Panc1 (cell line): ENCODE measurements at regions not wholly inside any gene's neighbourhood (a gene's known extent, or its start where the extent isn't known, plus 50 kb on each side); places are given as distances from the start of the nearest gene placed in this dataset.

ENCODE experiments used
- ATAC-seq: fragments of 200-7000 bp; cut with Tn5 transposase; 2 replicates; pipeline ENCODE4 v1.9.1; 2020; ENCODE audit warnings: mild to moderate bottlenecking, moderate library complexity
- BruUV-seq: library from RNA; stranded (reverse); fragments of 400-500 nt; replicated peaks from 2 replicates; lab custom pipeline; 2021; lab: Mats Ljungman, UMichigan
- CTCF ChIA-PET: fragments of 300-600 bp; sonication (Branson Sonifier 250); formaldehyde crosslinking; loops from one replicate; lab custom pipeline; 2022; ENCODE audit warnings: antibody characterized with exemption; lab: Charles Lee
- POLR2A ChIA-PET: fragments of 300-600 bp; sonication (Branson Sonifier 250); formaldehyde crosslinking; loops from one replicate; lab custom pipeline; 2022; ENCODE audit warnings: antibody characterized with exemption; lab: Charles Lee
- DNase-seq: peaks from one replicate; pipeline ENCODE4 v3.0.0-alpha.2; 2010; ENCODE audit warnings: low read depth, low spot score
- H3K27ac ChIP-seq: 2 replicates; pipeline ENCODE4 v1.5.1; 2011; ENCODE audit warnings: mild to moderate bottlenecking, low read length, inconsistent platforms
- H3K27me3 ChIP-seq: fragments of 200-500 bp; sonication (Bioruptor generic); 2 replicates; pipeline ENCODE4 v1.6.0; 2014; ENCODE audit warnings: low read length, inconsistent platforms; ENCODE audit not compliant: control insufficient read depth, insufficient read depth
- H3K36me3 ChIP-seq: fragments of 200-500 bp; sonication (Bioruptor generic); 2 replicates; pipeline ENCODE4 v1.5.1; 2014; ENCODE audit warnings: inconsistent platforms, mild to moderate bottlenecking, low read length, moderate library complexity; ENCODE audit not compliant: control insufficient read depth, insufficient read depth
- H3K4me1 ChIP-seq: 2 replicates; pipeline ENCODE4 v1.5.1; 2011; ENCODE audit warnings: inconsistent platforms, mild to moderate bottlenecking, low read length, moderate library complexity; ENCODE audit not compliant: control insufficient read depth, insufficient read depth
- H3K4me3 ChIP-seq, 2 experiments: 2 replicates each; pipeline ENCODE4 v1.5.1; 2011 to 2012; ENCODE audit warnings: low read depth in 2 of 2, low read length in 2 of 2, mild to moderate bottlenecking in 2 of 2, inconsistent platforms in 1 of 2, moderate library complexity in 1 of 2
- H3K9me3 ChIP-seq: fragments of 200-500 bp; sonication (Bioruptor generic); 2 replicates; pipeline ENCODE4 v1.5.1; 2014; ENCODE audit warnings: low read depth, mild to moderate bottlenecking, inconsistent platforms, low read length, moderate library complexity; ENCODE audit not compliant: control insufficient read depth, insufficient read depth
- CTCF ChIP-seq: fragments of 450-650 bp; IDR thresholded peaks from 2 replicates; pipeline ENCODE4 v1.5.1; 2017; ENCODE audit warnings: mild to moderate bottlenecking
- POLR2AphosphoS5 ChIP-seq: IDR thresholded peaks from 2 replicates; pipeline ENCODE4 v1.6.1; 2012; ENCODE audit warnings: mild to moderate bottlenecking, low read depth, low read length, moderate library complexity
- REST ChIP-seq, 2 experiments: IDR thresholded peaks; 2 replicates each; pipeline ENCODE4 v1.6.1; 2011 to 2012; ENCODE audit warnings: low read depth in 2 of 2, control low read depth in 1 of 2, low read length in 1 of 2, mild to moderate bottlenecking in 1 of 2, moderate library complexity in 1 of 2; ENCODE audit not compliant: insufficient read depth in 1 of 2
- SIN3A ChIP-seq: IDR thresholded peaks from 2 replicates; pipeline ENCODE4 v1.6.1; 2012; ENCODE audit warnings: low read depth, mild to moderate bottlenecking, low read length, moderate library complexity, borderline replicate concordance; ENCODE audit not compliant: insufficient read depth
- TCF7L2 ChIP-seq: IDR thresholded peaks from 2 replicates; pipeline ENCODE4 v1.6.1; 2011; ENCODE audit warnings: mild to moderate bottlenecking, low read depth, low read length, inconsistent platforms
- in situ Hi-C: cut with HindIII; loops from 2 replicates; pipeline ENCODE4 v1.10.0; 2016; ENCODE audit warnings: low sequenced_read_pairs, low pct_unique_long_range_greater_than_20kb
- intact Hi-C: fragments of 100-400 bp; cut with micrococcal nuclease; formaldehyde crosslinking; loops from one replicate; pipeline ENCODE4 v1.10.0; 2022; ENCODE audit not compliant: unreplicated experiment

- in situ Hi-C loops = no loop called here
- CTCF ChIA-PET = no interaction called here
Measured at GRCh38 chr1:230507666-230508402, 81.7 kb upstream of the PGBD5 start.

GRCh38 chr1:230507236-230507635 is 81.1 kb upstream of the PGBD5 start:
- H3K9me3 ChIP-seq = no peaks in the 10 kb centered on the region
- no peak overlapping the region for H3K27ac ChIP-seq
- no peaks in the 10 kb centered on the region for H3K4me1 ChIP-seq
- no TSS peak for BruUV-seq
- DNase-seq = no peak
- H3K27me3 ChIP-seq = 0 out of 2 replicates have a peak, but pooled peaks cover 2% of the 10 kb centered on the region
- no peak for TF ChIP-seq CTCF
- TF ChIP-seq REST (IDR thresholded peaks at IDR 0.05; ENCODE audit: insufficient read depth in 1 of 2, low read depth in 2 of 2, low read length in 1 of 2) = no peak
- TF ChIP-seq TCF7L2 = no peak
- no peak for TF ChIP-seq POLR2AphosphoS5
- TF ChIP-seq SIN3A = no peak
- no peak overlapping the region for H3K4me3 ChIP-seq
- ATAC-seq = no peak
- in situ Hi-C loops (no loop called here), intact Hi-C loops (no loop called here)
- no peaks in the 10 kb centered on the region for H3K36me3 ChIP-seq
- CTCF ChIA-PET = no interaction called here
- POLR2A ChIA-PET = interaction anchor here (0.6 kb wide), 1 partner anchor 37 kb away, joined by 3 read pairs; no protein-coding TSS in a partner anchor

More at GRCh38 chr1:230507666-230508402, 81.7 kb upstream of the PGBD5 start:
- BruUV-seq = no TSS peak
- H3K27ac ChIP-seq = no peak overlapping the region
- POLR2A ChIA-PET = interaction anchor here (0.6 kb wide), 1 partner anchor 36 kb away, joined by 3 read pairs; no protein-coding TSS in a partner anchor
- no peak for TF ChIP-seq POLR2AphosphoS5
- H3K4me3 ChIP-seq = no peak overlapping the region
- no peaks in the 10 kb centered on the region for H3K9me3 ChIP-seq
- H3K36me3 ChIP-seq = no peaks in the 10 kb centered on the region
- intact Hi-C loops = no loop called here
- ATAC-seq (no peak), DNase-seq (no peak)
- 0 out of 2 replicates have a peak, but pooled peaks cover 2% of the 10 kb centered on the region for H3K27me3 ChIP-seq
- H3K4me1 ChIP-seq = no peaks in the 10 kb centered on the region

- BruUV-seq = no TSS peak
- POLR2A ChIA-PET = no interaction called here
- intact Hi-C loops = no loop called here
- no peaks in the 10 kb centered on the region for H3K9me3 ChIP-seq
- in situ Hi-C loops = no loop called here
- ATAC-seq (no peak), DNase-seq (no peak)
- no peaks in the 10 kb centered on the region for H3K36me3 ChIP-seq
- H3K4me3 ChIP-seq = no peak overlapping the region
- CTCF ChIA-PET = no interaction called here
- no peak overlapping the region for H3K27ac ChIP-seq
- TF ChIP-seq POLR2AphosphoS5 (no peak), REST (IDR thresholded peaks at IDR 0.05; ENCODE audit: insufficient read depth in 1 of 2, low read depth in 2 of 2, low read length in 1 of 2) (no peak), CTCF (no peak), SIN3A (no peak), TCF7L2 (no peak)
- H3K4me1 ChIP-seq = no peaks in the 10 kb centered on the region
- H3K27me3 ChIP-seq = 0 out of 2 replicates have a peak, but pooled peaks cover 2% of the 10 kb centered on the region
Measured at GRCh38 chr1:230506451-230506850, 80.3 kb upstream of the PGBD5 start.
